Right renal pelvis (tissue), 4 donors: ENCODE measurements at regions not wholly inside any gene's neighbourhood (a gene's known extent, or its start where the extent isn't known, plus 50 kb on each side); places are given as distances from the start of the nearest gene placed in this dataset.
"Not testable (repeated sequence)": the region's sequence is repeated elsewhere in the genome, so short reads cannot be mapped to it uniquely, and the experiment has no call there.

Experiments used
- DNase-seq, 4 donors: peaks; one replicate each; pipeline ENCODE4 v3.0.0-alpha.2; 2013; ENCODE audit warnings: low read depth in 4 of 4, low spot score in 3 of 4, missing footprints in 1 of 4

DNA sequence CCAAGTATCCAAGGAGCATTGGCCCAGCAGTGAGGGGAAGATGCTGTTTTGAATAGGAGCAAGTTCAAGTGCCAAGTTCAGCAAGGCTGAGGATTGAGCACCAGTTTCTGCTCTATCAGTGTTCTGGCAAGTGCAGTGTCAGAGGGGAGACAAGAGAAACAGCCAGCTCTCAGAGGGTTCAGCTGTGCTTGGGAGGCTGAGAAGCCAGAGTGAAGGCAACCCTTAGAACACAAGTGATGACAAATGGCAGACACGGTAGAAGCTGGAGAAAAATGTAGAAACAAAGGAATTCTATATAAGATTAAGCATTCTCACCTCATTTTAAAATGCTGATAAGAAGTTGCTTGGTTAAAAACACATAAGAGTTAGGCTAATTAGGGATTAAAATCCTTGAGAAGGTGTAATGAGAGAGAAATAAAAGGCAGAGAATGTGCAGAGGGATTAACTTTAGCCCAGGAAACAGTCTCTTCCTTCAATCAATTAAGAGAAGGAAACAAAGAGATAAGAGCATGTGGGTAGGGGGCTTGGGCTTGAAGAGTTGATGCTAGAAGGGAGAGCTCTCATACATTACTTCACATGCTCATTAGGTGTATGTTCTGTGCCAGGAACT, 475.4 kb downstream of the AJAP1 start:
- DNase-seq, result no peak

DNA sequence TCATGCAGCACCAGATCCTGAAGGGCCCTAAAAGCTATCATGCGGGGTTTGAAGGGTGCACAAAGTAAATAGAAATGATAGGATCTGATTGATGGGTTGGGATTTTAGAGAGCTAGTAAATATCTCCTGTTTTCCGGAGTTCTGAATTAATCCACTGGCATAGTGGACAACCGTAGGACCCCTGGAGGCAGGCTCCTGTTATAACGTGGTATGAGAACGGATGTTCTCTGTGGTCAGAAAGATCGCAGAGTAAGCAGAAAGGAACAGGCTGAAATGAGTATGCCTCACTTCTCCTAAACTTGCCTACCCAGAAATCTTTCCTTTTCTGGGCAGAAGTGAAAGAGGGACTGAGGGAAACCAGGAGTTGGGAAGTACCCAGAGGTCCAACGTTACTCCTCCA, 470.8 kb downstream of the AJAP1 start:
- no peak for DNase-seq

DNA sequence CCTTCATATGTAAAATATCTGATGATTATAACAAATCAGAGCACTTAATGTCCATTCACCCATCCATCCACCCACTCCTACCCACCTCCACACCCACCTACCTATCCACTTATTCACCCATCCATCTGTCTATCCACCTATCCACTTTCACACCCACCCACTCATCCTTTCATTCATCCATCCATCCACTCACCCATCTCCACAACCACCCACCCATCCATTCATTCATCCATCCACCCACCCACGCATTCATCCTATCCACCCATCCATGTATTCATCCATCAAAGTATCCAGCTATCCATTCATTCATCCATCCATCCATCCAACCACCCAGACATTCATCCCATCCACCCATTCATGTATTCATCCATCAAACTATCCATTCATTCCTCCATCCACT, 466.1 kb downstream of the AJAP1 start:
- no peak for DNase-seq

DNA sequence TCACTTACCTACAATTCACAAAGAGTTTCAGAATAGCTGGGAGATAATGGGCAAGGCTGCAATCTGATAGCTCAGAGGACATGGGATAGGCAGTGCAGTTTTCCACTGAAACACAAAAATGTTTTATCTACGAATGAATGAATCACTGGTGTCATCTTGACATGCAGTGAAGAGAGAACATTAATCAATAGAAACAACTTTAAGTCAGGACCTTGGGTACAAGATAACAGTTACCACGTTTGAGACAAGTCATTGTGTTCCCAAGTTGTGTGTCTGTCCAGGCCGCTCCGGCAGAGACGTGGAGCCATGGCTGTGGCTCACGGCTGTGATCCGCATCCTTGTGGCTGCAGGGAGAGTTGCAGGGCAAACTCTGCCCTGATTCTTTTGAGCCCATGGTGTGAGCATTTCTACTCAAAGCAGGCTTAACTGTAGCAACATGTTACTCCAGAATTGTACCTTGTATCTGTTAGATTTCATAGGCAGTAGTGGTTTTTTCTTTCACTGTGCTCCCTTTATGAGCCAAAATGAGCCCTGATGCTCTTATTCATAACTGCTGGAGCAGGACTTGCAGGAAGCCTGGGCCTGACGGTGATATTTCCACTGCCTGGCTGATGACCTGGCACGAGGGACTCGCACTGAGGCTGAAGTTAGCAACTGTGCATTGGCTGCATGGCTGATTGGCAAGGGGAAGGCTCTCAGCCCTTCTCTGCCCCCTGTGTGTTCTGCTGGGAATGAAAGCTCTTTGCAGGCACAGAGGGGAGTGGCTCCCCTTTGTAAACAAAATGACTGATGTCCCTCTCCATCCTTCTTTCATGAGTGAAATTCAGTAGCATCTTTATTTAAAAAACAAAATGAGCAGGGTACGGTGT, 465.2 kb downstream of the AJAP1 start:
- DNase-seq, result no peak

DNA sequence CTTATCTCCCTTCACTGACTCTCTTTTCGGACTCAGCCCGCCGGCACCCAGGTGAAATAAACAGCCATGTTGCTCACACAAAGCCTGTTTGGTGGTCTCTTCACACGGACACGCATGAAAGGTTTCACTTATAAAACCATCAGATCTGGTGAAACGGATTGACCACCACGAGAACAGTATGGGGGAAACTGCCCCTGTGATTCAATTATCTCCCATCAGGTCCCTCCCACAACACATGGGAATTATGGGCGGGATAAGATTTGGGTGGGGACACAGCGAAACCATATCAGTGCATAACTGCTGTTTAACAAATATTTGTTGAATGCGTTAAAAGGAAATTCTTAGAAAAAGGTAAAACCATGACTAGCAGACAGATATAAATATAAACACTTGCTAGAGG, 464.4 kb downstream of the AJAP1 start:
- DNase-seq, result not testable (repeated sequence)

DNA sequence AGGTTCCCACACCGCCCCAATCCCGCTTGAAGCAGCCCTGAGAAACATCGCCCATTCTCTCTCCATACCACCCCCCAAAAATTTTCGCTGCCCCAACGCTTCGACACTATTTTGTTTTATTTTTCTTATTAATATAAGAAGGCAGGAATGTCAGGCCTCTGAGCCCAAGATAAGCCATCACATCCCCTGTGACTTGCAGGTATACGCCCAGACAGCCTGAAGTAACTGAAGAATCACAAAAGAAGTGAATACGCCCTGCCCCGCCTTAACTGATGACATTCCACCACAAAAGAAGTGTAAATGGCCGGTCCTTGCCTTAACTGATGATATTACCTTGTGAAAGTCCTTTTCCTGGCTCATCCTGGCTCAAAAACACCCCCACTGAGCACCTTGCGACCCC, 463.9 kb downstream of the AJAP1 start:
- DNase-seq, result not testable (repeated sequence)

DNA sequence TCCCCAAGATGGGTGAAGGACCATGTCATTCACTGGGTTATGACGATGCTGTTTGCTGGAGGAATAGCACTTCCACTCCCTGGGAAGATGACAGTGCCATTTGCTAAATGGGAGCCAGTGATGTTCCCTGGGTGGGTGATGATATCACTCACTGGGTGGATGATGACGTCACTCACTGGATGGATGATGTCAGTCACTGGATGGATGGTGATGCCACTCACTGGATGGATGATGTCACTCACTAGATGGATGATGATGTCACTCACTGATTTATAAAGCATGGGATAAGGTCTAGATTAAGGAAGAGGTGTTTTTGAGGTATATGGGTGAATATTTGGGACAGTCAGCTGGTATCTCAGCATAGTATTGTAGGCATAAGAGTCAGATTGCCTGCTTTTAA, 457.2 kb downstream of the AJAP1 start:
- DNase-seq, result no peak

DNA sequence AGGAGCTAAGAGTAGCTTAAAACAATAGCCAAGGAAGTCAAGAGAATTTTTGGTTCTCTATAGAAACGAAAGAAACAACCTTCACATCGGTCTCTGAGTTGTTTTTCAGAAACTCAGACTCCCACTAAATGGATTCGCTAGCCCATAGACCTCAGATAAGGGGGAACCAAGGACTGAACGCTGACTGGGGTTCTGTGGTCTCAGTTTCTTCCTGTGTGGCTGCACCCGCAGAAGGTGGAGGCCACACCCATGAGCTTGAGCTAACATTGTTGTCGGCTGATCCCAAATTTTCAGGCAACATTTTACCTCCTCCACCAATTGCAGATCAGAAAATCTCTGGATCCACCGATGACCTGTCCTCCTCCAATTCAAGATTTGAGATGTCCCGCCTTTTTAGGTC, 456.1 kb downstream of the AJAP1 start:
- DNase-seq, result no peak

DNA sequence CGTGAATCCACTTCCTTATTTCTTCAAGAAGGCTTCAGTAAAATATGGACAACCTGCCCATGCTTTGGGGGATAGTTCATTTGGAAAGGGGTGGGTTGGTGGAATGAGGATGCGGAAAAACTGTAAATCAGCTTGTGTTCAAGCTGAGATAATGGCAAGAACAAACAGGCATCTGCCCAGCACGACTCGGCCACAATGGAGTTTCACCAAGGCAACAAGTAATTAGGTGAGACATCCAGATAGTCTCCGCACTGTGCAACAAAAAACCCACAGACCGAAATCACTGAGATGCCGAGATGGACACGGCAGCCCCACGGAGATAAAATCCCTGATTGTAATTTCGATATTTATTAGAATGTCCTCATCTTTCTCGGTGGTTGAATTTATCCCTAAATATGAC, 455.2 kb downstream of the AJAP1 start:
- no peak for DNase-seq

DNA sequence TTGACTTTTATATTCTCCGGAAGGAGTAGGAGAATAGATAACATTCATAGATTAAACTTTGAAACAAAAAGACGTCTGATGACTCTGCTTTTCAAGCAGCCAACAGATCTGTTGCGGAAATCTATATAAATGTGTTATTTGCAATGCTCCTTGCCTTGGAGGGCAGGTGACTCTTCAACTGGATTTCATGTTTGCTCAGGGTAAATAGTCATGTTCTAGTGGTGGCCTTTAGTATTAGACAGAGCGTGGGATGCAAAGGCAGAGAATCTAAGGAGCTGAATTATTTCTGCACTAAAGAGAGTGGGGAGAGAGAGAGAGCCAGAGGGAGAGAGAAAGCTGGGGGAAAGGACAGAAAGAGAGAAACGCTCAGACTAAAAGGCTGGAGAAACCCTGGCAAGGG, 454.3 kb downstream of the AJAP1 start:
- DNase-seq, result no peak

DNA sequence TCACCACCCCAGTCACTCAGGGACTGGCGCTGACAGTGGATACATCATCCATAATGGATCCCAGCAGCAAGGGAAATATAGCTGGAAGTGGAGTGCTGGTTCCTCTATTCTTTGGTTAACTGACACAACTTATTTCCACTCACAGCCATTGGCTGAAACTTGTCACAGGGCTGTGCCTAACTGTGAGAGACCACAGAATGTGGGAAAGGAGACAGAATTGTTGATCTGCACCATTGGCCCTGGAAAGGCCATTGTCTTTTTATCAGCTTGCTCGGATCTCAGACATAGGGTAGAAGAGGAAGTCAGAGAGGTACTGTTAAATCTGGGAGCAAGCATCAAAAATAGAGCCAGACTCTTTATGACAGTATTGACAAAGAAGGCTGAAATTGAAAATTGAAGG, 451.3 kb downstream of the AJAP1 start:
- DNase-seq, result no peak

DNA sequence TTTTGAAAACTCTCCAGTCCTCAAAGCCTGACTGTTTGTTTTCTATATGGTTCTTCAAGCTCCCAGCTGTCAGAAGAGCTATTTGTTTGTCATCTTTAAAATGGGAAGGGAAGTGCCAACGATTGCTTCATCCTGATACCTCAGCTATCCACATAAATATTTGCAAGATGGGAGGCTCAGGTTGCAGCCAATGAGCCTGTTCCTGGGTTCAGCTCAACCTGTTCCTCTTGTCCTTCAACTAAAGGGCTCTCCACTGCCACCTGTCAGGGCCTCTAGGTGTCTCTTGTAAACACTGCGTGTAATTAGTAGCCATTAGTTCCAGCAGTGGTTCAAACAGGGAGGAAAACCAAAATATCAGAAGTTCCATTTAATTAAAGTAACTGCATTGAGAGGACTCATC, 445.1 kb downstream of the AJAP1 start:
- DNase-seq, result no peak

DNA sequence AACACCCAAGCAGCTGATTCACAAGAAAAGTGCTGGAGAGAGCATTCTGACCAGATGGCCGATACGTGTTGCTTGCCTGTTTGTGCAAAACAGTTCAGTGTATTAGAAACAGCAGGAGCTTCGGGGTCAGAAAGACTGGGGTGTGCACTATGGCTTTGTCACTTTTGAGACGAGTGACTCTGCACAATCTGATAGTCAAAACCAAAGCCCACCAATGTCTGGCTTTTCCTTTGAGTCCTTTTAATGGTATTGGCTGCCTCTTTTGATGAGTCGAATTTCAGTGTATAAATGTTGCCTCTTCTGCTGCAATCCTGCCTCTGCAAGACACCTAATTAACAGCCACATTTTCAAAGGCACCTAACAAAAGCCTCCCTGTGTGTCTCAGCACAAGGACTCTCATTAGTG, 444.6 kb downstream of the AJAP1 start:
- DNase-seq, result no peak

DNA sequence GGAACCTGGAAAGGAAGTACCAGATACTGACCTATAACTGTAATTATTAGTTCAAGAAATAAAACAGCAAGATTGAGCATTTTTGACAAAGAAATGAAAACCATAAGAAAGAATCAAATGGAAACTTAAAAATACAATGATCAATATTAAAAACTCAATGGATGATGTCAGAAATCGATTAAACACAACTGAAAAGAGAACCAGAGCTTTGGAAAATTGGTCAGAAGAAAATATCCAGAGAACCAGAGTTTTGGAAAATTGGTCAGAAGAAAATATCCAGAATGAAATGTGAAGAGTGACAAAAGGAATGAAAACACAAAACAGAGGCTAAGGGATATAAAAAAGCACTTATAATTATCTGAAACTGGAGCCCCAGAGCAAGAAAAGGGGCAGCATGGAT, 438.6 kb downstream of the AJAP1 start:
- DNase-seq, result no peak

DNA sequence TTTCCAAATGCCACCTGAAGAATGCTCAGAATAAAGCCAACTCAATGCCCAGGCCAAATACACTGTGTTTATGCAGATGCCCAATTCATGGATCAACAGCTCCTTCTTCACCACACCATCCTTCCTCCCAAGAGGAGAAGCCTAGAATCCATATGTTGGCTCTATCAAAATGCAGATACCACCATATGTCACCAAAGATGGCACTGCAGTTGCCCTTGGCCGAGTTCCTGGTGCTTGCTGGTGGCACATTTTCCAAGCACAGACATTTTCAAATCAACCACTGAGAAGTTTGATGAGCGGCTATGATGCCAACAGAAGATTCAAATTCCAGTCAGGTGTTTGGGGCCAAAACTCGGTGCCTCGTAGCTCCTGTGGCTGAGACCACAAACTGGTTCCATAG, 430.3 kb downstream of the AJAP1 start:
- no peak for DNase-seq

DNA sequence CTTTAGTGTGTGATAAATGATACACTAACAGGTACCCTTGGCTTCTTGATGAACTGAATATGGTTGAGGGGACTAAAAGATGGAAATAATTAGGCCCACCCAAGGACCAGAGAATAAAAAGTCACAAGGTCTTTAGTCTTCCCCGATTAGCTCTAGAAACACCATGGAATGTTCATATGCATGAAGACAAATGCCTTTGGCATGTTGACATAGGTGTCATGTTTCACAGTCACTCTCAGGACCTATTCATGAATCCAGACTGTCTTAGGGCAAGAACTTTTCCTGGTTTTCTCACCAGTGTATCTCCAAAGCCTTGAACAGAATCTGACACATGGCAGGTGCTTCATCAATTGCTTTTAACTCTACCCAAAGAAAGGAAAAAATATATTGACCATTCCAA, 412.8 kb downstream of the AJAP1 start:
- peak in 1 of 4 donors; percentile 8 for DNase-seq

DNA sequence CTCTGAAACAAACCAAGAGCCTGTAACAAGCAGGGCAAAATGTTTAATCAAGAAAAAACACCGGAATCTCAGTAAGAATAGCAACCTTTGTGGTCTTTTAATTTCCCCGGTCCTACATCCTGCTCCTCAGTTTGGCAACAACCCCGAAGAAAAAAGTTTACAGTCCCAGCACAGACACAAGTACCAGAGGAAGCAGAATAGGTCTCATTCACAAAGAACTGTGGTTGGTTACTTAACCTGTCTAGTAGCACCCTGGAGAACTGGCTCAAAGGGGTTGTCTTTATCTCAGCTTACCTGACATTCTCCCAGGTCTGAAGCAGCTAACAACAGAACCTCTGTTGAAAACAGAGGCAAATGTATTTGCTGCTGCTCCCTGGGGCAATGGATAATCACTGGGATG, 399.3 kb downstream of the AJAP1 start:
- no peak for DNase-seq

DNA sequence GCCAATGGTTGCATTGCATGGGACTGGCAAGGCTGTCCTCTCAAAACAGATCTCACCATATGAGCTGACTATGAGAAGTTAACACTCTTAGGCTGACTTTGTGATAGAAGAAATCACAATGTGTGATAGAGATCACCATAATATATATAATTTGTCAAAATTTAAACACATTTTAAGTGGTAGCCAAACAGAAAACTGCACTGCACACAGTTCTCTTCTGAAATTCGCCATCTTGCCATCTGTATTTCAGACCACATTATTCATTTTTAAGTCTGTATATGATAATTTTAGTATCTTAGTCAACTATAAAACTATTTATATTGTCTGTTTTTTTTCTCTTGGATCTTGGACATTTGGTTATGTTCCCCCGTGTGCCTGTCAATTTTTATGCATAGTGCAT, 374.7 kb downstream of the AJAP1 start:
- DNase-seq, result no peak

DNA sequence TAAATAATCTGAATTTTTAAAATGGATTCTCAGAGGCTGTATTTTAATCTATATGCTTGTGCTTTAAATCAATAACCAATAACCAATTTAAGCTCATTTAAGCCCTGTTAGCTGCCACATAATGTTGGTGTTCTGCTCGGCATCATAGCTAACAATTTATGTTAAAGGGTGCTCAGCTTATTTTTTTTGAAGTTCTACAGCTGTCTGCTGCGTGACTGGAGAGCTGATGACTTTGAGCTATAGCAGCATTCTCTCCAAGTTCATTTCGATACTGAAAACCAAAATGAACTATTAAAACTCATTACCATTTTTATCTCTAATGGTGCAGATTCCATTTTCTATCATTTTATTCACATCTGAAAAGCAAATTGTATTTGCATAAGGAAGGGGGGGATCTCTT, 357.8 kb downstream of the AJAP1 start:
- no peak for DNase-seq

DNA sequence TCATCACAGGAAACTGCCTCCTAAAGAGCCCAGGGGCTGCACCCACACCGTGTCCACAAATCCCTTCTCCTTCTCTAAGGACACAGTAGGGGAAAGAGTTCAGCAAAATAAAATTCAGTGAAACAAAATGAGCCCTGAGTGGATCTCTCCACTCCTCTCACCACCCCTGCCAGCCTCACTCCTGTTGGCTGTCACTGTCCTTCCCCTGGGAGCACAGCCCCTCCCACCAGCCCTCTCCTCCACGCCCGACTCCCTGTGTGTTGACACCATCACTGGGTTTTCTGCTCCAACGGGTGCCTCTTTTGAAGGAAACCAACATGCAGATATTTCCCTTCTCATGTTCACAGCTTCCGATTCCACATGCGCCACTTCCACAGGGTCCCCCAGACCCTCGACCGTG, 356.2 kb downstream of the AJAP1 start:
- no peak for DNase-seq

DNA sequence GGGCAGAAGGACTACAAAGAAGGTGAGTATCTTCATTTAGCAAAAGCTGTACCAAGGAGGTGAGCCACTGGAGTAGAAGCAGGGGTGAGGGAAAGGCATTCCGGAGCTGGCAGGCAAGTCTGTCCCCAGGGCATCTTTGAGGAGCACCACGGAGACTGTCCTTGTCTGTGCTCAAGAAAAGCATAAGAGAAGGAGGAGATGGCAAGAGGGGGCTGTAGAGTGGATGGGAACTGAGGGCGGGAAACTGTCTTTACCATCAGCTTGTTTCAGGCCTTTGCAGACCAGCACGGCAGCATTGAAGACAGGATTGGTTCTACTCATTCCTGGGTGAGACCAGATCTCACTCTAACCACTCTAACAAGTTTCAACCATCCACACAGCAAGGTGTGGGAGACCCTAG, 355.8 kb downstream of the AJAP1 start:
- no peak for DNase-seq

DNA sequence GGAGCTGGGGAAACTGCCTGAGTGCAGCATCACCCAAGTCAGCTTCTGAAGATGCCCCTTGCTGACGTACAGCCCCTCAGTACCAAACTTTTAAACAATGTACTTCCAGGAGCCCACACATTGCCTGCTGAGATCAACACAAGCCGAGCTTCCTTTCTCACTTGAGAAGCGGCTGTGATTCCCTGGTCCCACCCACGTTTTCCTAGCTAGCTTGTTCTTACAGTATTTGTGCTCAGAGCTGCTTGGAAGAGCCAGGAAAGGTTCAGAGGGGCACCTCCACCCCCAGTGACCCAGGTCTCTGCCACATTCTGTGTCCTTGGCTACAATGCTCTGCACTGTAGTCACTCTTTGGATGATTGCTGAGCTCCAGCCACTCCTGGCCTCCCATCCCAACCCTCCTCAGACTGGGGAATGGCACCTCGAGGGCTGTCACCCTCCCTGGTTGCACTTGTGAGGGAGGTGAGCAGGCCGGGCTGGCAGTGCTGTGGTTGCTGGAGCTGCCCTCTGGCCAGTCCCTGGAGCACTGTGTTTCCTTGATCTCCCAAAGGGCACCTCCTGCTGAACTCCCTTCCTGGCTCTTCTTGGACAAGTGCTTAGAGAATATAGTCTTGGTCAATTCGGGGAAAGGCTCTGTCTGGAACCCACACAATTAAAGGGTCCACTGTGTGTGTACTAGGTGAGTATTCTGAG, 355.1 kb downstream of the AJAP1 start:
- DNase-seq, result no peak
